GM18505 (cell line): ENCODE measurements at regions not wholly inside any gene's neighbourhood (a gene's known extent, or its start where the extent isn't known, plus 50 kb on each side); places are given as distances from the start of the nearest gene placed in this dataset.
"Not testable (repeated sequence)": the region's sequence is repeated elsewhere in the genome, so short reads cannot be mapped to it uniquely, and the experiment has no call there.

Experiments
- ATAC-seq: cut with Tn5 transposase; IDR thresholded peaks from one replicate; pipeline ENCODE4 v1.9.1; 2021; ENCODE audit not compliant: unreplicated experiment
- POLR2A ChIP-seq: IDR thresholded peaks from 4 replicates; pipeline ENCODE4 v1.6.1; 2011; ENCODE audit warnings: borderline replicate concordance; ENCODE audit not compliant: insufficient read depth, insufficient read length; ENCODE audit errors: extremely low read depth

- no peak for ATAC-seq
- TF ChIP-seq POLR2A, result no peak
Observed at GRCh38 chr4:72828864-72829263, 240.7 kb downstream of the COX18 start.

GRCh38 chr4:72827968-72828367 lies 241.5 kb downstream of the COX18 start:
- ATAC-seq, result no peak
- no peak for TF ChIP-seq POLR2A

- no peak for ATAC-seq
- no peak for TF ChIP-seq POLR2A
Observed at GRCh38 chr4:72820107-72820506, 249.4 kb downstream of the COX18 start.

GRCh38 chr4:72817012-72817411 lies 248.0 kb upstream of the ADAMTS3 start:
- no peak for TF ChIP-seq POLR2A
- ATAC-seq, result no peak

- no peak for TF ChIP-seq POLR2A
- ATAC-seq, result no peak
Observed at GRCh38 chr4:72814241-72814640, 245.2 kb upstream of the ADAMTS3 start.

GRCh38 chr4:72809208-72809607 lies 240.2 kb upstream of the ADAMTS3 start:
- TF ChIP-seq POLR2A, result no peak
- no peak for ATAC-seq

GRCh38 chr4:72805284-72805683 lies 236.3 kb upstream of the ADAMTS3 start:
- no peak for ATAC-seq
- TF ChIP-seq POLR2A, result no peak

GRCh38 chr4:72797486-72797885 lies 228.5 kb upstream of the ADAMTS3 start:
- no peak for ATAC-seq
- no peak for TF ChIP-seq POLR2A

GRCh38 chr4:72791054-72791453 lies 222.0 kb upstream of the ADAMTS3 start:
- no peak for TF ChIP-seq POLR2A
- no peak for ATAC-seq

GRCh38 chr4:72786401-72786990 lies 217.5 kb upstream of the ADAMTS3 start:
- ATAC-seq, result no peak
- TF ChIP-seq POLR2A, result no peak

- no peak for ATAC-seq
- TF ChIP-seq POLR2A, result no peak
Observed at GRCh38 chr4:72779241-72779640, 210.2 kb upstream of the ADAMTS3 start.

- TF ChIP-seq POLR2A, result no peak
Observed at GRCh38 chr4:72777436-72777835, 208.4 kb upstream of the ADAMTS3 start.

GRCh38 chr4:72770708-72771107 lies 201.7 kb upstream of the ADAMTS3 start:
- ATAC-seq, result no peak
- no peak for TF ChIP-seq POLR2A

More at GRCh38 chr4:72777436-72777835, 208.4 kb upstream of the ADAMTS3 start:
- ATAC-seq, result no peak

- no peak for TF ChIP-seq POLR2A
- no peak for ATAC-seq
Observed at GRCh38 chr4:72768364-72768763, 199.3 kb upstream of the ADAMTS3 start.

GRCh38 chr4:72767618-72768302 lies 198.7 kb upstream of the ADAMTS3 start:
- no peak for ATAC-seq
- no peak for TF ChIP-seq POLR2A

GRCh38 chr4:72765788-72766187 lies 196.8 kb upstream of the ADAMTS3 start:
- not testable (repeated sequence) for ATAC-seq
